T-helper 17 cell (primary cell): ENCODE measurements at regions not wholly inside any gene's neighbourhood (a gene's known extent, or its start where the extent isn't known, plus 50 kb on each side); places are given as distances from the start of the nearest gene placed in this dataset.
"Not testable (repeated sequence)": the region's sequence is repeated elsewhere in the genome, so short reads cannot be mapped to it uniquely, and the experiment has no call there.

Source experiments
- ATAC-seq: fragments of 150-1000 bp; cut with Tn5 transposase; 2 replicates; pipeline ENCODE4 v1.10.0; 2021; ENCODE audit warnings: mild to moderate bottlenecking, moderate library complexity
- DNase-seq, 3 donors: peaks; one replicate each; pipeline versions ENCODE4 v3.0.0 to v3.0.0-alpha.2; 2020 to 2021
- H3K9me3 ChIP-seq: one replicate; pipeline ENCODE4 v1.7.0; 2013; ENCODE audit warnings: low read length, mild to moderate bottlenecking; ENCODE audit not compliant: control insufficient read depth, poor library complexity, severe bottlenecking
- H3K27ac Mint-ChIP-seq: one replicate; pipeline ENCODE4 v1.8.0; 2022; ENCODE audit warnings: mild to moderate bottlenecking, moderate library complexity, mixed read lengths
- H3K27me3 Mint-ChIP-seq: one replicate; pipeline ENCODE4 v1.8.0; 2022; ENCODE audit warnings: mixed read lengths
- H3K36me3 Mint-ChIP-seq: one replicate; pipeline ENCODE4 v1.8.0; 2022; ENCODE audit warnings: low read depth, mixed read lengths
- H3K4me1 Mint-ChIP-seq: one replicate; pipeline ENCODE4 v1.8.0; 2022; ENCODE audit warnings: mild to moderate bottlenecking, mixed read lengths
- H3K4me3 Mint-ChIP-seq: one replicate; pipeline ENCODE4 v1.8.0; 2022; ENCODE audit warnings: mild to moderate bottlenecking, moderate library complexity, mixed read lengths

DNA sequence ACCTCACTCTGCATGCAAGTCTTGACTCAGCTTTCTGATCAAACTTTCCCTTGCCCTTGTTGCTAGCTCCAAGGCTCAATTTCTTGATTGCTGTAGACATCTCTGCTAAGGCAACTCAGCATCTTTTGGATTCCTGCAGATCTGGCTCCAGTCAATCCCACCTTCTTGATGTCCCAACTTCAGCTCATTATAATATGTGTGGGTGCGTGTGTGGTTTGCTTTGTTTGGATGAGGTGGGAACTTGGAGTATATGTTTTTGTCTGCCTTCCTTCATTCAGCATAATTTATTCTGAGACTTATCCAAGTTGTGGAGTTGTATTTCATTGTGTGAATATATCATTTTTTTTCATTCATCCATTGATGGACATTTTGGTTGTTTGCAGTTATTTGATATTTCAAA is 364.8 kb upstream of the IGFBP3 start:
- Mint-ChIP-seq H3K27me3 (no peaks in the 10 kb centered on the region), H3K27ac (no peak overlapping the region), H3K4me3 (no peak overlapping the region), H3K4me1 (no peaks in the 10 kb centered on the region), H3K36me3 (no peaks in the 10 kb centered on the region)
- DNase-seq, result no peak
- no peak for ATAC-seq
- H3K9me3 ChIP-seq, result no peaks in the 10 kb centered on the region

GRCh38 chr7:46283852-46284251 is 362.8 kb upstream of the IGFBP3 start:
- H3K4me1 Mint-ChIP-seq, result no peaks in the 10 kb centered on the region
- no peaks in the 10 kb centered on the region for H3K9me3 ChIP-seq
- H3K27me3 Mint-ChIP-seq, result no peaks in the 10 kb centered on the region
- DNase-seq (no peak), ATAC-seq (no peak)
- no peak overlapping the region for H3K4me3 Mint-ChIP-seq
- H3K36me3 Mint-ChIP-seq, result no peaks in the 10 kb centered on the region
- H3K27ac Mint-ChIP-seq, result no peak overlapping the region

- Mint-ChIP-seq H3K27me3 (no peaks in the 10 kb centered on the region), H3K4me3 (no peak overlapping the region), H3K27ac (no peak overlapping the region), H3K36me3 (no peaks in the 10 kb centered on the region), H3K4me1 (no peaks in the 10 kb centered on the region)
- DNase-seq (no peak), ATAC-seq (no peak)
- no peaks in the 10 kb centered on the region for H3K9me3 ChIP-seq
Observed at GRCh38 chr7:46282155-46282554, 361.1 kb upstream of the IGFBP3 start.

GRCh38 chr7:46281071-46281470 is 360.0 kb upstream of the IGFBP3 start:
- DNase-seq (no peak), ATAC-seq (no peak)
- no peaks in the 10 kb centered on the region for H3K9me3 ChIP-seq
- H3K4me1 Mint-ChIP-seq, result no peaks in the 10 kb centered on the region
- no peak overlapping the region for H3K4me3 Mint-ChIP-seq
- no peak overlapping the region for H3K27ac Mint-ChIP-seq
- H3K36me3 Mint-ChIP-seq, result no peaks in the 10 kb centered on the region
- no peaks in the 10 kb centered on the region for H3K27me3 Mint-ChIP-seq

DNA sequence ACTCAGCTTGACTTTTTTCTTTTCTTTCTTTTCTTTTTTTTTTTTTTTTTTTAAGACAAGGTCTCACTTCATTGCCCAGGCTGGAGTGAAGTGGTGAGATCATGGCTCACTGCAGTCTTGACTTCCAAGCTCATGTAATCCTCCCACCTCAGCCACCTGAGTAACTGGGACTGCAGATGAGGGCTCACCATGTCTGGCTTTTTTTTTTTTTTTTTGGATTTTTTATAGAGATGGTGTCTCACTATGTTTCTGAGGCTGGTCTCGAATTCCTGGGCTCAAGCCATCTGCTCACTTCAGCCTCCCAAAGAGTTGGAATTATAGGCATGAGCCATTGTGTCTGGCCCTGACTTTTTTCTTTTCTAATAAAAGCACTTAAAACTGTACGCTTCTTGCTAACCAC is 358.2 kb upstream of the IGFBP3 start:
- no peaks in the 10 kb centered on the region for H3K4me1 Mint-ChIP-seq
- H3K9me3 ChIP-seq, result no peaks in the 10 kb centered on the region
- H3K36me3 Mint-ChIP-seq, result no peaks in the 10 kb centered on the region
- no peak for ATAC-seq
- H3K4me3 Mint-ChIP-seq, result no peak overlapping the region
- no peak for DNase-seq
- no peak overlapping the region for H3K27ac Mint-ChIP-seq
- no peaks in the 10 kb centered on the region for H3K27me3 Mint-ChIP-seq

DNA sequence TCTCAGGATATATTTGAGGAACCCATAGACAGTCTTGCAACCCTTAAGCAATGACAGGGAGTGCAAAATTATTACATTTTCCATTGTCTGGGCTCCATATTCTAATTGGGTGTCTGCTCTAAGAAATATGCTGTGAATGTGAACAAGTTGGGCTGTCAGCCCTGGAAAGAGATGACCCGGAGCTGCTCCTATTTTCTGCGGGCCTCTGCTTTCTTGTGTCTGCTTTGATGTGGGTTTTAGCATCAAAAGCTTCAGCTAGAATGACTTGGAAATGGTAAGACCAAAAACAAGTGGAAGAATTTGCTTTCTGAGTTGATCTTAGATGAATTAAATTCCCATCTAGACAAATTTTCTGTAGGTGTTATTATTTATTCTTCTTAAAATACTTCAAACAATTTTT is 343.6 kb upstream of the IGFBP3 start:
- H3K9me3 ChIP-seq, result peaks cover 2% of the 10 kb centered on the region
- no peaks in the 10 kb centered on the region for H3K36me3 Mint-ChIP-seq
- DNase-seq, result no peak
- H3K4me1 Mint-ChIP-seq, result no peaks in the 10 kb centered on the region
- no peak overlapping the region for H3K27ac Mint-ChIP-seq
- H3K4me3 Mint-ChIP-seq, result no peak overlapping the region
- H3K27me3 Mint-ChIP-seq, result no peaks in the 10 kb centered on the region
- ATAC-seq, result no peak

DNA sequence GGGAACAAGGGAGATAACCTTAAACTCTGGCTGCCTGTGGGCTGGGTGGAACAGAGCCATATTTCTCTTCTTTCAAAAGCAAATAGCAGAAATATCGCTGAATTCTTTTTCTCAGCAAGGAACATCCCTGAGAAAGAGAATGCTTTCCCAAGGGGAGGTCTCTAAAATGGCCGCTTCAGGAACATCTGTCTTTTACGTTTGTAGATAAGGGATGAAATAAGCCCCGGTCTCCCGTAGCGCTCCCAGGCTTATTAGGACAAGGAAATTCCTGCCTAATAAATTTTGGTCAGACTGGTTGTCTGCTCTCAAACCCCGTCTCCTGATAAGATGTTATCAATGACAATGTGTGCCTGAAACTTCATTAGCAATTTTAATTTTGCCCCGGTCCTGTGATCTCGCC is 340.6 kb upstream of the IGFBP3 start:
- H3K27me3 Mint-ChIP-seq, H3K36me3 Mint-ChIP-seq, H3K9me3 ChIP-seq, H3K4me3 Mint-ChIP-seq, DNase-seq, H3K4me1 Mint-ChIP-seq, ATAC-seq, H3K27ac Mint-ChIP-seq: not testable (repeated sequence)

DNA sequence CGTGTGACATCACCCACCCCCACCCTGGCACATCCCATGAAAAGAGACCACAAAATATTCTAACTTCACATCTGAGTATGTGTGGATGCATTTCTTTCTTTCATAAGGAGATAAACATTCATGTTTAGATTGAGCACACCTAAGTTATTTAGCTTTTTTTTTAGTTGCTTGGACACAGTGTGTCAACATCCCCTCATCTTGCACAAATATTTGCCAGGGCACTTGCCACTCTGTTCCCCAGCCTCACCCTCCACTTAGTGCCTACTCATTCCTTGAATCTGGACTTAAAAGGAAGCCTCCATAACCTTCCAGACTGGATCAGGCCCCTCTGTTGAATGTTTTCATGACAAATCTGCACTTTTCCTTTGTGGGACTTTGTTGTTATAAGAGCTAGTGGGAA is 338.9 kb upstream of the IGFBP3 start:
- no peaks in the 10 kb centered on the region for H3K4me1 Mint-ChIP-seq
- no peak for DNase-seq
- H3K27me3 Mint-ChIP-seq, result no peaks in the 10 kb centered on the region
- H3K9me3 ChIP-seq, result peaks cover 2% of the 10 kb centered on the region
- H3K4me3 Mint-ChIP-seq, result no peak overlapping the region
- no peaks in the 10 kb centered on the region for H3K36me3 Mint-ChIP-seq
- ATAC-seq, result no peak
- H3K27ac Mint-ChIP-seq, result no peak overlapping the region

- peaks cover 2% of the 10 kb centered on the region for H3K9me3 ChIP-seq
- no peaks in the 10 kb centered on the region for H3K36me3 Mint-ChIP-seq
- no peak for ATAC-seq
- H3K4me1 Mint-ChIP-seq, result no peaks in the 10 kb centered on the region
- H3K27ac Mint-ChIP-seq, result no peak overlapping the region
- H3K4me3 Mint-ChIP-seq, result no peak overlapping the region
- DNase-seq, result no peak
- no peaks in the 10 kb centered on the region for H3K27me3 Mint-ChIP-seq
Observed at GRCh38 chr7:46257761-46258448, 336.8 kb upstream of the IGFBP3 start.

- no peak overlapping the region for H3K4me3 Mint-ChIP-seq
- no peaks in the 10 kb centered on the region for H3K4me1 Mint-ChIP-seq
- no peaks in the 10 kb centered on the region for H3K27me3 Mint-ChIP-seq
- DNase-seq, result no peak
- H3K9me3 ChIP-seq, result peaks cover 2% of the 10 kb centered on the region
- no peak overlapping the region for H3K27ac Mint-ChIP-seq
- no peaks in the 10 kb centered on the region for H3K36me3 Mint-ChIP-seq
- no peak for ATAC-seq
Observed at GRCh38 chr7:46256870-46257661, 336.0 kb upstream of the IGFBP3 start.

GRCh38 chr7:46253520-46253919 is 332.4 kb upstream of the IGFBP3 start:
- H3K27ac Mint-ChIP-seq, result no peak overlapping the region
- H3K27me3 Mint-ChIP-seq, result no peaks in the 10 kb centered on the region
- no peaks in the 10 kb centered on the region for H3K36me3 Mint-ChIP-seq
- ATAC-seq, result no peak
- no peak for DNase-seq
- no peak overlapping the region for H3K4me3 Mint-ChIP-seq
- no peaks in the 10 kb centered on the region for H3K9me3 ChIP-seq
- no peaks in the 10 kb centered on the region for H3K4me1 Mint-ChIP-seq

GRCh38 chr7:46247664-46248063 is 326.6 kb upstream of the IGFBP3 start:
- Mint-ChIP-seq H3K4me1 (no peaks in the 10 kb centered on the region), H3K27me3 (no peaks in the 10 kb centered on the region), H3K4me3 (no peak overlapping the region), H3K27ac (no peak overlapping the region), H3K36me3 (no peaks in the 10 kb centered on the region)
- ATAC-seq (no peak), DNase-seq (no peak)
- no peaks in the 10 kb centered on the region for H3K9me3 ChIP-seq

DNA sequence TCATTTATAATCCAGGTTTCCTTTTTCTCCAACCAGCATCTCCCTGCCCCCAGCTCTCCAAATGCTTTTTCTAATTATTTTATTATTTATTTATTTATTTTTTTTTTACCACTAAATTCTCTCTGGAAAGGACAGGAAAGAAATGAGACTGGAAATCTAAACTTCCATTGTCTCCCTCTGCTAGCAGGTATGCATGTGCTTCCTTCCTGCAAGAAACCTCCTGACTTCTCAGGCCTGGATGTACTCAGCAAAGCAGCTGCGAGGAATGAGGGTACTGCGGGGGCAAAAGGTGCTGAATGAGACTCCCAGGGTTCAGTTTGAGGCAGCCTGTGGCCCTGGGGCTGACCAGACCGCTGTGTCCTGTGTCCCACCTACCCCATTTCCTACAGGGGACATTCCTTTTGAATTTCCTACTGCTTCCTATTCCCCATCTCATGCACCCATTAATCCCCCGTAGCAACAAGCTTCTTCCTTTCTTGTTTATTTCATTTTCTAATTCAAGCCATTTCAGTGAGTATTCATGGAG is 324.6 kb upstream of the IGFBP3 start:
- H3K4me1 Mint-ChIP-seq, result no peaks in the 10 kb centered on the region
- DNase-seq (no peak), ATAC-seq (no peak)
- no peaks in the 10 kb centered on the region for H3K27me3 Mint-ChIP-seq
- H3K9me3 ChIP-seq, result no peaks in the 10 kb centered on the region
- no peaks in the 10 kb centered on the region for H3K36me3 Mint-ChIP-seq
- no peak overlapping the region for H3K4me3 Mint-ChIP-seq
- H3K27ac Mint-ChIP-seq, result no peak overlapping the region

DNA sequence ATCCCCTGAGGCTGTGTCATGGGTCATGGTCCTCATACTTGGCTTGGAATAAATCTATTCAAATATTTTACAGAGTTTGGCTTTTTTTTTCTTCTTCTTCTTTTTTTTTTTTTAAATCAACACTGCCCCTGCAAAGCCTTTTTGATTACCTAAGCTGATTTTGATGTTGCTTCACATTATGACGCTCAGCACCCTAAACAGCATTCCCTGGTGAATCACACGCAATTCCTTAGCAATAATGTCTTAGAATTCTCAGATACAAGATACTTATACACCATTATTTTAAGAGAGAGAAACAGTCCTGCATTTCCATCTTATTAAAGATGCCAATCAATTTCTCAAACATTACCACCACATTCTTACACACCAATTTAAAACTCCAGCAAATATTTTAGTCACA is 323.7 kb upstream of the IGFBP3 start:
- H3K4me1 Mint-ChIP-seq, result no peaks in the 10 kb centered on the region
- H3K9me3 ChIP-seq, result no peaks in the 10 kb centered on the region
- no peak overlapping the region for H3K27ac Mint-ChIP-seq
- DNase-seq (no peak), ATAC-seq (no peak)
- H3K4me3 Mint-ChIP-seq, result no peak overlapping the region
- no peaks in the 10 kb centered on the region for H3K36me3 Mint-ChIP-seq
- no peaks in the 10 kb centered on the region for H3K27me3 Mint-ChIP-seq
